Activated CD8-positive, alpha-beta T cell treated with anti-CD3 and anti-CD28 coated beads, Interleukin-2, amount 10 ng/mL, durations not matched to agents 7 days and 5 days (primary cell): ENCODE measurements at regions not wholly inside any gene's neighbourhood (a gene's known extent, or its start where the extent isn't known, plus 50 kb on each side); places are given as distances from the start of the nearest gene placed in this dataset.
A peak's percentile ranks its signal among the peaks of the same experiment; 100 is the strongest.

Experiments
- ATAC-seq: fragments of 150-1000 bp; cut with Tn5 transposase; one replicate; pipeline ENCODE4 v1.10.0; 2021; ENCODE audit warnings: moderate library complexity
- CTCF ChIA-PET: fragments of 350-600 bp; sonication (Branson Sonifier 250); formaldehyde crosslinking; loops from one replicate; lab custom pipeline; 2021; ENCODE audit warnings: antibody characterized with exemption; lab: Charles Lee
- POLR2A ChIA-PET: fragments of 350-600 bp; sonication (Branson Sonifier 250); formaldehyde crosslinking; loops from one replicate; lab custom pipeline; 2021; ENCODE audit warnings: antibody characterized with exemption; lab: Charles Lee
- DNase-seq: peaks from one replicate; pipeline ENCODE4 v3.0.0-alpha.2; 2020
- H3K27ac Mint-ChIP-seq: one replicate; pipeline ENCODE4 v1.8.0; 2021; ENCODE audit warnings: mild to moderate bottlenecking, mixed read lengths
- H3K27me3 Mint-ChIP-seq: one replicate; pipeline ENCODE4 v1.8.0; 2021; ENCODE audit warnings: low read depth, mixed read lengths
- H3K36me3 Mint-ChIP-seq: one replicate; pipeline ENCODE4 v1.8.0; 2021; ENCODE audit warnings: low read depth, mixed read lengths
- H3K4me1 Mint-ChIP-seq: one replicate; pipeline ENCODE4 v1.8.0; 2021; ENCODE audit warnings: low read depth, mixed read lengths
- H3K4me3 Mint-ChIP-seq: one replicate; pipeline ENCODE4 v1.8.0; 2021; ENCODE audit warnings: mild to moderate bottlenecking, mixed read lengths
- H3K9me3 Mint-ChIP-seq: one replicate; pipeline ENCODE4 v1.8.0; 2022; ENCODE audit warnings: mixed read lengths; ENCODE audit not compliant: insufficient read depth

DNA sequence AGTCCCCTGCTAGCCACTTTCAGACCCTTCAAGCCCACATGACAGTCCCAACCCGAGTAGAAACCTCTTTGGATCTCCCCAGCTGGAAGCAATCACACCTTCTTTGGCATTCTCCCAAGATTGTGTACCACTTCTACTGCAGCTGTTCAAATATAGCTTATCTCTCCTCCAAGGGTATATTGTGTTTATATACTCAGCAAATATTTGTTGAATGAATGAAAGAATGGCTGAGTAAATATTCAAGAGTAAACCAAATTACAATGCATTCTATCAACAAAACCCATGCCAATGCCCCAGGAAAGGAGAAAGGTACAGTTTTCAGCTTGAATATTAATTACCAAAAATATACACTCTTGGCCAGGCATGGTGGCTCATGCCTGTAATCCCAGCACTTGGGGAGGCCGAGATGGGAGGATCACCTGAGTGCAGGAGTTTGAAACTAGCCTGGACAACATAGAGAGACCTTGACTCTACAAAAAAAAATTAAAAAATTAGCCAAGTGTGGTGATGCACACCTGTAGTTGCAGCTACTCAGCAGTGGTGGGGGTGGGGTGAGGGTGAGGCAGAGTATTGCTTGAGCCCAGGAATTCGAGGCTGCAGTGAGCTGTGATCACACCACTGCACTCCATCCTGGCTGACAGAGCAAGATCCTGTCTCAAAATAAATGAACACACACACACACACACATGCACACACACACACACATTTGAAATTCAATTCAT is 68.5 kb downstream of the NIBAN1 start:
- no peak overlapping the region for H3K4me3 Mint-ChIP-seq
- H3K27me3 Mint-ChIP-seq = peaks cover 3% of the 10 kb centered on the region
- ChIA-PET CTCF (interaction anchor here (1.3 to 1.5 kb wide), 2 partner anchors 94 to 100 kb away, joined by 3 to 4 read pairs; no protein-coding TSS in a partner anchor), POLR2A (no interaction called here)
- no peak for DNase-seq
- H3K36me3 Mint-ChIP-seq = peaks cover 7% of the 10 kb centered on the region
- H3K27ac Mint-ChIP-seq = no peak overlapping the region
- ATAC-seq = no peak
- H3K9me3 Mint-ChIP-seq = no peaks in the 10 kb centered on the region
- H3K4me1 Mint-ChIP-seq = no peaks in the 10 kb centered on the region

DNA sequence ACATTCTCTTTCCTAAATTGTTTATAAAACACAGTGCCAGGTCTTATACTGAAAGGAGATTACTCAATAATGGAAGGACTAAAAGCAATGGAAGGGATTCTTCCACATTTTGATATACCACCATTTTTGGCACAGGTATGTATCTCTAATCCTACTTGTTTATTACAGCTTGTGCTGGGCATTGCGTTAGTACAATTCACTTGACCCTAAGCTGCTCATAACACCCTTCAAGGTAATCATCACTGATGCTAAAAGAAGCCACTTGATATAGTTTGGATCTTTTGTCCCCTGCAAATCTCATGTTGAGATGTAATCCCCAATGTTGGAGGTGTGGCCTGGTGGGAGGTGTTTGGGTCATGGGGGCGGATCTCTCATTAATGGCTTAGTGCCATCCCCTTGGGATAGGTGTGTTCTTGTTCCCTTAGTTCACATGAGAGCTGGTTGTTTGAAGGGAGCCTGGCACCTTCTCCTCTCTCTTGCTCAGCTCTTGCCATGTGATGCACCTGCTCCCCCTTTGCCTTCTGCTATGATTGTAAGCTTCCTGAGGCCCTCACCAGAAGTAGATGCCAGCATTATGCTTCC is 71.1 kb downstream of the NIBAN1 start:
- Mint-ChIP-seq H3K27ac (no peak overlapping the region), H3K4me1 (no peaks in the 10 kb centered on the region), H3K9me3 (no peaks in the 10 kb centered on the region), H3K27me3 (peaks cover 3% of the 10 kb centered on the region), H3K36me3 (peaks cover 18% of the 10 kb centered on the region), H3K4me3 (no peak overlapping the region)
- no peak for DNase-seq
- CTCF ChIA-PET = no interaction called here
- no peak for ATAC-seq
- POLR2A ChIA-PET = interaction anchor here (1.2 kb wide), 1 partner anchor 12 kb away, joined by 7 read pairs; no protein-coding TSS in a partner anchor

DNA sequence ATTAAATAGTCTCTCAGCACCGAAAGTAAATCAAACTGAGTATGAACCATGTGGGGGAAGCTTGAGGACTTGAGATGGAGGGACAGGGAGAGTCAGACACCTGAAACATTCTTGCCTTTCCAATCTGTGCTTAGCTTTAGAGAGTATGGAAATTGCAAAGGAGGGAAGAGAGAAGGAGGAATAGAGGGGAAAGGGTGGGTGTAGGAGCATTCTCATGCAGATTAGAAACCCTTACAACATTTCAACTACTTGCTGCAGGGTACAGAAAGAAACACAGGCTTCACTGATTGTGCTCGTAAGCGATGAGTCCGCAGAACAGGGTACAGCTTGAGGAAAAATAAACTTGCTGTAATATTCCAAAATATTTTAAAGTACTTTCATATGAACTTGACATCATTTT is 73.8 kb downstream of the NIBAN1 start:
- CTCF ChIA-PET = no interaction called here
- no peak for ATAC-seq
- peaks cover 37% of the 10 kb centered on the region for H3K36me3 Mint-ChIP-seq
- no peaks in the 10 kb centered on the region for H3K9me3 Mint-ChIP-seq
- DNase-seq = no peak
- no peak overlapping the region for H3K4me3 Mint-ChIP-seq
- H3K27me3 Mint-ChIP-seq = peaks cover 3% of the 10 kb centered on the region
- H3K4me1 Mint-ChIP-seq = peaks cover 6% of the 10 kb centered on the region
- POLR2A ChIA-PET = no interaction called here
- H3K27ac Mint-ChIP-seq = no peak overlapping the region

DNA sequence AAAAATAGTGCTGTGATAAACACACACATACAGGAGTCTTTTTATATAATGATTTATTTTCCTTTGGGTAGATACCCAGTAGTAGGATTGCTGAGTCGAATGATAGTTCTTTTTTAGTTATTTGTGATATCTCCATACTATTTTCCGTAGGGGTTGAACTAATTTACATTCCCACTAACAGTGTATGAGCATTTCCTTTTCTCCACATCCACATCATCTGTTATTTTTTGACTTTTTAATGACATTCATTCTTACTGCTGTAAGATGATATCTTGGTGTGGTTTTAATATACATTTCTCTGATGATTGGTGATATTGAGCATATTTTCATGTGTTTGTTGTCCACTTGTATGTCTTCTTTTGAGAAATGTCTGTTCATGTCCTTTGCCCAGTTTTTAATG is 78.3 kb downstream of the NIBAN1 start:
- ChIA-PET POLR2A (no interaction called here), CTCF (interaction anchor here (1.3 kb wide), 1 partner anchor 90 kb away, joined by 4 read pairs; no protein-coding TSS in a partner anchor)
- H3K27me3 Mint-ChIP-seq = no peaks in the 10 kb centered on the region
- peaks cover 19% of the 10 kb centered on the region for H3K4me1 Mint-ChIP-seq
- H3K36me3 Mint-ChIP-seq = peaks cover 45% of the 10 kb centered on the region
- DNase-seq (no peak), ATAC-seq (no peak)
- no peak overlapping the region for H3K27ac Mint-ChIP-seq
- no peaks in the 10 kb centered on the region for H3K9me3 Mint-ChIP-seq
- H3K4me3 Mint-ChIP-seq = no peak overlapping the region

DNA sequence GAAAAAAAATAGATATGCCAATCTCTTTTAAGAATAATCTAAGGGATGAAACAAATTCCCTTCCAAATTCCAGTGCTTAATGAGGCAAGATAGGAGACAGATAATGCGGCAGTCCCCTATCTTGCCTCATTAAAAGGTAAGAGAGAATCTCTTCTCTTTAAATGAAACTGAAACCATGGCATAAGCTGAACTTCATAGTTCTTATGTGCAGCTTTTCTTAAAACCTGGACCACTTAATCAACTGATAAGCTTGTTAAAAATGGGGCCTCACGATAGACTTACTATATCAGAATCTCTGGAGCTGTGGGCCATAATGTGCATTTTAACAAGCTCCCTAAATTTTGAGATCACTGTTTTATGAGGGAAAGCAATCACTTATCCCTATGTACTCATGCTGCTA is 79.2 kb downstream of the NIBAN1 start:
- Mint-ChIP-seq H3K4me3 (no peak overlapping the region), H3K9me3 (no peaks in the 10 kb centered on the region), H3K36me3 (peaks cover 45% of the 10 kb centered on the region), H3K27me3 (no peaks in the 10 kb centered on the region), H3K27ac (no peak overlapping the region), H3K4me1 (peaks cover 27% of the 10 kb centered on the region)
- CTCF ChIA-PET = interaction anchor here (1.3 kb wide), 1 partner anchor 89 kb away, joined by 4 read pairs; no protein-coding TSS in a partner anchor
- DNase-seq (no peak), ATAC-seq (no peak)
- POLR2A ChIA-PET = no interaction called here

DNA sequence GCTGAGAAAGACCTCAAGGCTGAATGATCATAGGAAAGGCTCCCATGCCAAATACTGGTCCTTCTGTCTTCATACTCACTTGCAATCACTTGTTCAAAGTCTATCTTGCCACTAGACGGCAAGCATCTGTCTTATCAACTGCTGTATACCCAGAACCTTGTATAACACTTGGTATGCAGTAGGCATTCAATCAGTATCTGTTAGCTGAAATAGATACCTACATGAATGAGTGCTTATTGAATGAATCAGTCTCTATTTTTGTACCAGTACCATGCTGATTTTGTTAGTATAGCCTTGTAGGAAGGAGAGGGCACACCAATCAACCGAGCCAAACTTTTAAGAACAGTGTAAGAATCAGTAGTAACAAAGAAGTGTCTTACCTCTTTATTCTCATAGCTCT is 80.6 kb downstream of the NIBAN1 start:
- no peak for ATAC-seq
- ChIA-PET CTCF (no interaction called here), POLR2A (no interaction called here)
- Mint-ChIP-seq H3K36me3 (peaks cover 46% of the 10 kb centered on the region), H3K4me3 (no peak overlapping the region), H3K27me3 (no peaks in the 10 kb centered on the region), H3K27ac (no peak overlapping the region), H3K4me1 (peaks cover 30% of the 10 kb centered on the region), H3K9me3 (no peaks in the 10 kb centered on the region)
- DNase-seq = no peak

DNA sequence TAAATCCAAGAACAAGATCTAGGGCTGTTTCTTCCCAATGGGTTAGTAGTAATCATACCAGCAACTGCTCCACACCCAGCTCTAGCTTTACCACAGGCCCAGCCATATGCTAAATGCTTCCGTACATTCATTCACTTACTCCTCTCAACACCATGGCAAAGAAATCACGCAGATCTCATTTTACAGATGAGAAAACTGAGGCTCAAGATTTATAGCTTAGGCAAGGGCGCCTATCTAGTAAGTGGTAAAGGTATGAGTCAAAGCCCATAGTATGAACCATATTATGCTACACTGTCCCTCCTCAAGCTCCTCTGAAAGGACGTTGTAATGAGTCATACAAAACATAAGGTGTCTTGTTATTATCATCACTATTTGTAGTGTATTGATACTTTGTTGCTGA is 82.2 kb downstream of the NIBAN1 start:
- DNase-seq (no peak), ATAC-seq (peak; percentile 51)
- no peak overlapping the region for H3K27ac Mint-ChIP-seq
- peaks cover 30% of the 10 kb centered on the region for H3K4me1 Mint-ChIP-seq
- H3K36me3 Mint-ChIP-seq = peaks cover 41% of the 10 kb centered on the region
- H3K9me3 Mint-ChIP-seq = no peaks in the 10 kb centered on the region
- no peak overlapping the region for H3K4me3 Mint-ChIP-seq
- no peaks in the 10 kb centered on the region for H3K27me3 Mint-ChIP-seq
- CTCF ChIA-PET = interaction anchor here (0.8 to 4.0 kb wide), 5 partner anchors 24 to 90 kb away, joined by 3 to 12 read pairs (median 4); no protein-coding TSS in a partner anchor
- POLR2A ChIA-PET = interaction anchor here (0.6 to 3.4 kb wide), 3 partner anchors 12 to 82 kb away, joined by 3 to 11 read pairs (median 3); partner anchors contain the start of gene NIBAN1

DNA sequence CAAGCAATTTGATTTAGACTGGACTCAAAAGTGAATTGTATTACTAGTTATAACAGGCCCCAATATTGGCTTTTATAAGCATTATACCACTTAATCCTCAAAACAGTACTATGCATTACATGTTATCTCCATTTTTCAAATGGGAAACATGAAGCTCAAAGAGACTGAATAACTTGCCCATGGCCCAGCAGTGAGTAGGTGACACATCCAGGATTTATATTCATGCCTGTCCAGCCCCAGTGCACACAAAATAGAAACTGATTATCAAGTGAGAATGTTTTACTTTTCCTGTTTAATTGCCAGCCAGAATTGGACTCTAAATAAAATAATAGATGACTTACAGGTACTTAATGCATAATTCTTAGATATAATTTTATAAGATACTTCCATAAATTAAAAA is 82.9 kb downstream of the NIBAN1 start:
- H3K4me1 Mint-ChIP-seq = peaks cover 30% of the 10 kb centered on the region
- CTCF ChIA-PET = interaction anchor here (0.9 to 4.0 kb wide), 2 partner anchors 80 to 86 kb away, joined by 4 to 12 read pairs; no protein-coding TSS in a partner anchor

DNA sequence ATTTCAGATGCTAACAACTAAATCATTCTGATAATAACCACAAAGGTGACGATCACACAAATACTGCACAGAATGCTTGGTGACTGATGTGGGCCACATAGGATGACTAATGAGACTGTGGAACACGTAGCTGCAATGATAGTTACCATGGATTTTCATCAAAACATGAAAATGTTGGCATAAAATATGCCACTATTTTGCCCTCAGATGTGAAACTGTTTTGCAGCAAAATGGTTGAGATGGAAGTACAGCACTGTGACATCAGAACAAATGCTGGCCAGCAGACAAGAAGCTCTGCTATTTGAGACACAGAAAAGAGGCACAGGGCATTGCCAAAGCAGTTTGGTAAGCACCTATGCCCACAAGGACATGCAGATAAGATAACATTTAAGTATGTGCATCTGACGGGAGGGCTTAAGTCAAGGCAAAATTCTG is 83.8 kb downstream of the NIBAN1 start:
- ChIA-PET CTCF (interaction anchor here (4.0 kb wide), 1 partner anchor 85 kb away, joined by 12 read pairs; no protein-coding TSS in a partner anchor), POLR2A (interaction anchor here (0.9 to 3.4 kb wide), 3 partner anchors 12 to 84 kb away, joined by 3 to 11 read pairs (median 7); partner anchors contain the start of gene NIBAN1)
- DNase-seq (peak; percentile 42), ATAC-seq (peak; percentile 76)
- peaks cover 33% of the 10 kb centered on the region for H3K36me3 Mint-ChIP-seq
- peaks cover 24% of the 10 kb centered on the region for H3K4me1 Mint-ChIP-seq
- H3K27me3 Mint-ChIP-seq = no peaks in the 10 kb centered on the region
- H3K27ac Mint-ChIP-seq = peak overlapping the region; percentile 50
- no peaks in the 10 kb centered on the region for H3K9me3 Mint-ChIP-seq
- H3K4me3 Mint-ChIP-seq = no peak overlapping the region

More for the DNA sequence above, 82.9 kb downstream of the NIBAN1 start:
- POLR2A ChIA-PET = interaction anchor here (0.9 to 3.4 kb wide), 3 partner anchors 11 to 83 kb away, joined by 3 to 11 read pairs (median 7); partner anchors contain the start of gene NIBAN1
- ATAC-seq = no peak
- no peaks in the 10 kb centered on the region for H3K9me3 Mint-ChIP-seq
- H3K4me3 Mint-ChIP-seq = no peak overlapping the region
- H3K36me3 Mint-ChIP-seq = peaks cover 36% of the 10 kb centered on the region
- no peaks in the 10 kb centered on the region for H3K27me3 Mint-ChIP-seq
- no peak for DNase-seq
- no peak overlapping the region for H3K27ac Mint-ChIP-seq

DNA sequence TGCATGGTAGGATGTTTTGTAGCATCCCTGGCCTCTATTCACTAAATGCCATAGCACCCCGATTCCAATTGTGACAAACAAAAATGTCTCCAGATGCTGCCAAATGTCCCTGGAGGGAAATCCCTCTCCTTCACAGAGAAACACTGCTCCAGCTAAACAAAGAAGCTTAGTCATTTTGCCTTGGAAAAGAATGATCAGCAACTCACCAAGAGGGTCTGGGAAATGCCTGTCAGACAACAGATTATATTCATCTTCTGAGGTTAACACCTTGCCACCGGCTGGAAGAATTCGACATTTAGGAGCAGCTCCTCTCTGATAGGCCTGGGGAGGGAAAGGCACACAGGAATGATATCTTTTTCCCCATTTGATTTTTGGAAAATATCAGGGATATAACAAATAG is 84.4 kb downstream of the NIBAN1 start:
- H3K9me3 Mint-ChIP-seq = no peaks in the 10 kb centered on the region
- DNase-seq (no peak), ATAC-seq (no peak)
- no peak overlapping the region for H3K4me3 Mint-ChIP-seq
- H3K27ac Mint-ChIP-seq = no peak overlapping the region
- H3K36me3 Mint-ChIP-seq = peaks cover 35% of the 10 kb centered on the region
- POLR2A ChIA-PET = interaction anchor here (1.7 to 3.4 kb wide), 2 partner anchors 12 to 23 kb away, joined by 7 to 11 read pairs; no protein-coding TSS in a partner anchor
- CTCF ChIA-PET = interaction anchor here (4.0 kb wide), 1 partner anchor 84 kb away, joined by 12 read pairs; no protein-coding TSS in a partner anchor
- peaks cover 24% of the 10 kb centered on the region for H3K4me1 Mint-ChIP-seq
- no peaks in the 10 kb centered on the region for H3K27me3 Mint-ChIP-seq

DNA sequence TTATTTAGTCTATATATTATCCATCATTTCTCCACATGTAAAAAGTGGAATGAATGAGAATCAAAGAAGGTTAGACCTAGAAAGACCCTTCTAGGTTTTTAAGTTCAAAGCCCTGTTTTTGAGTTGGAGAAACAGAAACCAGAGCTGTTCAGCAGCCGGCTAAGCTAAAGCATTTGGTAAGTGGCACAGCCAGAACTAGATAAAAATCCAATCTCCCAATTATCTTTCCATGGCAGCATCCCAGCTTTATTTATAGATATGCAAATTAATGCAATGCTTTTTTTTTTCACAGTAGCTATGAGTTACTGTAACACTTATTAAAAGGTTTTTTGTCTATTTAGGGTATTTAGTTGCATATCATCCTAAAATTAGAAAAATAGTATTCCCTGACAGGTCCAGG is 85.1 kb downstream of the NIBAN1 start:
- CTCF ChIA-PET = interaction anchor here (4.0 kb wide), 1 partner anchor 84 kb away, joined by 12 read pairs; no protein-coding TSS in a partner anchor
- DNase-seq = no peak
- POLR2A ChIA-PET = interaction anchor here (3.4 kb wide), 1 partner anchor 22 kb away, joined by 11 read pairs; no protein-coding TSS in a partner anchor
- no peak overlapping the region for H3K4me3 Mint-ChIP-seq
- H3K27ac Mint-ChIP-seq = no peak overlapping the region
- H3K36me3 Mint-ChIP-seq = peaks cover 34% of the 10 kb centered on the region
- ATAC-seq = no peak
- peaks cover 24% of the 10 kb centered on the region for H3K4me1 Mint-ChIP-seq
- H3K27me3 Mint-ChIP-seq = no peaks in the 10 kb centered on the region
- no peaks in the 10 kb centered on the region for H3K9me3 Mint-ChIP-seq
